Adrenal gland (tissue), 9 donors: ENCODE measurements at regions not wholly inside any gene's neighbourhood (a gene's known extent, or its start where the extent isn't known, plus 50 kb on each side); places are given as distances from the start of the nearest gene placed in this dataset.
"Not testable (repeated sequence)": the region's sequence is repeated elsewhere in the genome, so short reads cannot be mapped to it uniquely, and the experiment has no call there.

Experiments
- DNase-seq, 7 donors: peaks; one replicate each; pipeline ENCODE4 v3.0.0-alpha.2; 2019 to 2020
- H3K27ac ChIP-seq, 5 donors: fragments of 200-600 bp; sonication (generic) in 4 of 5; 1 replicate in 3 of 5; 2 replicates in 2 of 5; pipeline versions ENCODE4 v1.5.1 to v1.8.0; 2016 to 2020; ENCODE audit warnings: mild to moderate bottlenecking in 1 of 5
- H3K27me3 ChIP-seq: fragments of 200-600 bp; 2 replicates; pipeline ENCODE4 v1.8.0; 2021
- H3K36me3 ChIP-seq, 2 donors: fragments of 200-600 bp; replicated peaks in 1 of 2; 1 replicate in 1 of 2; 2 replicates in 1 of 2; pipeline versions ENCODE4 v1.5.1 to v1.8.0; 2018 to 2022
- H3K4me1 ChIP-seq, 2 donors: fragments of 200-600 bp; replicated peaks in 1 of 2; 1 replicate in 1 of 2; 2 replicates in 1 of 2; pipeline versions ENCODE4 v1.5.1 to v1.8.0; 2018 to 2021
- H3K4me3 ChIP-seq, 4 donors: fragments of 200-600 bp; sonication (generic) in 3 of 4; one replicate each; pipeline ENCODE4 v1.5.1; 2016 to 2018
- H3K9me3 ChIP-seq, 3 donors: fragments of 200-600 bp; sonication (generic) in 1 of 3; replicated peaks in 1 of 3; 1 replicate in 2 of 3; 2 replicates in 1 of 3; pipeline versions ENCODE4 v1.5.1 to v1.8.0; 2016 to 2021
- CTCF ChIP-seq, 6 experiments: fragments of 450-650 bp in 4 of 6; fragments of 200-600 bp in 2 of 6; sonication (generic) in 1 of 6; IDR thresholded peaks; 1 replicate in 5 of 6; 2 replicates in 1 of 6; pipeline versions ENCODE4 v1.5.1 to v1.8.0; 2016 to 2021; ENCODE audit warnings: antibody characterized with exemption in 6 of 6, mild to moderate bottlenecking in 2 of 6, moderate library complexity in 1 of 6
- POLR2A ChIP-seq, 2 donors: fragments of 450-650 bp; IDR thresholded peaks; one replicate each; pipeline ENCODE4 v1.6.1; 2017; ENCODE audit warnings: antibody characterized with exemption in 2 of 2, mild to moderate bottlenecking in 2 of 2, moderate library complexity in 1 of 2
- WGBS, 4 donors: extraction: QIAGEN DNeasy Blood & Tissue Kit in 2 of 4; methylation state at CpG; one replicate each; pipeline versions ENCODE4 v1.1.5 to v1.1.7; 2013 to 2017; 5-methylcytosine and 5-hydroxymethylcytosine counted together
- intact Hi-C, 2 donors: fragments of 100-400 bp; cut with DNase I; formaldehyde crosslinking; loops; one replicate each; pipeline versions ENCODE4 v1.14.1 to v1.15.0; 2022 to 2023
- donor health status: healthy with polysubstance abuse.
- donor health status: Bipolar disorder and iron deficiency.
- donor health status: DM: yes; HTN: yes; CAD: no.
- donor health status: DM: no; HTN: no; CAD: no.
- donor health status: DM: no; HTN: no; CAD: no.

DNA sequence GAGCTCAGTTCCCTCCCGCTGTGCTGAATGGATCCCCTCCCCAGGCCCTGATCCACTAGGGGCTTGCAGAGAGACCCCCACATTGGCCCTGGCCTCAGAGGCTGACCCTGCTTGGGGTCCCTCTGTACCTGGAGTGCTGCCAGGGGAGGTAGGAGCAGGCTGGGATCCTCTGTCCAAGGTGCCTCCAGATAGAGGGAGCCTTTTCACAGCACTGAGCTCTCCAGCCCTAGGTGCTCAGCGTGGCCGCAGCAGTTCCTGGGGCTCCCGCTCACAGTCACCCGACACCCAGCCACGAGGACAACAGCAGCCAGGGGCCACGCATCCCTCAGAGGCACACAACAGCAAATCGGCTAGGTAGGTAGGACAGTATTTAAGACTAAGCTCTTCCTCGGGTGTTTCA is 62.2 kb upstream of the IRX2 start:
- WGBS, 4 donors: 50 to 64% (median 58%) methylated on average over 6 to 9 of the region's 9 CpGs
- no peak for TF ChIP-seq CTCF (IDR thresholded peaks at IDR 0.05)
- no peak for TF ChIP-seq POLR2A (IDR thresholded peaks at IDR 0.05)
- Histone ChIP-seq H3K9me3 (no peaks in the 10 kb centered on the region), H3K27ac (no peak overlapping the region), H3K36me3 (no peaks in the 10 kb centered on the region), H3K4me3 (no peak overlapping the region), H3K27me3 (no peaks in the 10 kb centered on the region), H3K4me1 (no peaks in the 10 kb centered on the region)
- DNase-seq: no peak
- intact Hi-C loops: no loop called here

- Histone ChIP-seq H3K27ac (no peak overlapping the region), H3K27me3 (no peaks in the 10 kb centered on the region), H3K9me3 (no peaks in the 10 kb centered on the region), H3K4me1 (no peaks in the 10 kb centered on the region), H3K4me3 (no peak overlapping the region), H3K36me3 (no peaks in the 10 kb centered on the region)
- intact Hi-C loops: no loop called here
- TF ChIP-seq POLR2A (IDR thresholded peaks at IDR 0.05) (no peak), CTCF (IDR thresholded peaks at IDR 0.05) (no peak)
- DNase-seq: no peak
- 66 to 85% (median 75%) methylated on average over 3 of the region's 3 CpGs for WGBS, 4 donors
These were observed 59.2 kb upstream of the IRX2 start for GRCh38 chr5:2810644-2811043.

GRCh38 chr5:2807244-2807643 is 55.8 kb upstream of the IRX2 start:
- intact Hi-C loops, H3K4me3 ChIP-seq, DNase-seq, H3K27me3 ChIP-seq, H3K9me3 ChIP-seq, H3K4me1 ChIP-seq, H3K36me3 ChIP-seq, H3K27ac ChIP-seq: not testable (repeated sequence)
- 61 to 76% (median 67%) methylated on average over 5 of the region's 5 CpGs for WGBS, 4 donors

DNA sequence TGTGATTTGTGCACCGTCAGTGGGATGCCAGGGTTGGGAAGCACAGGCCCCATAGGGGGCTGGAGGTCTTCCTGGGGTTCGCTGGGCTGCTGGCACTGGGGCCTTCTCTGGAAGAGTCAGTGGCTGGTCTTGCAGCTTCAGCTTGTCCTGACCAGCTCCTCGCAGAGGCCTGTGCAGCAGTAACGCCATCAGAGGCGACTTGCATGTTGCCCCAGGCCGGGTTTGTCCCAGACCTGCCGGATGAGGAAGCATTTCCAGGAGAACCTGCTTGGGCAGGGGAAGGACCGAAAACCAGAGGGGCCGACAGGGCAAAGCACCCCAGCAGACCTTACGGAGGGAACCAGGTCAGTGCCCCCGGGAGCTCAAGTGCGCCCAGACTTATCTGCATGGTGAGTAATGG is 54.7 kb upstream of the IRX2 start:
- 70 to 83% (median 71%) methylated on average over 10 to 12 of the region's 12 CpGs; no CpG with 5 or more reads in 1 of the 4 donors for WGBS, 4 donors
- no peak overlapping the region for H3K27ac ChIP-seq
- DNase-seq: no peak
- no peaks in the 10 kb centered on the region for H3K27me3 ChIP-seq
- no peaks in the 10 kb centered on the region for H3K36me3 ChIP-seq
- no peak overlapping the region for H3K4me3 ChIP-seq
- intact Hi-C loops: no loop called here
- H3K4me1 ChIP-seq: no peaks in the 10 kb centered on the region
- no peak for TF ChIP-seq POLR2A (IDR thresholded peaks at IDR 0.05)
- TF ChIP-seq CTCF (IDR thresholded peaks at IDR 0.05): no peak
- H3K9me3 ChIP-seq: no peaks in the 10 kb centered on the region

- Histone ChIP-seq H3K4me1 (no peaks in the 10 kb centered on the region), H3K27me3 (no peaks in the 10 kb centered on the region), H3K27ac (no peak overlapping the region), H3K4me3 (no peak overlapping the region), H3K36me3 (no peaks in the 10 kb centered on the region), H3K9me3 (no peaks in the 10 kb centered on the region)
- WGBS, 4 donors: 57 to 72% (median 64%) methylated on average over 4 to 5 of the region's 5 CpGs
- no peak for TF ChIP-seq CTCF (IDR thresholded peaks at IDR 0.05)
- TF ChIP-seq POLR2A (IDR thresholded peaks at IDR 0.05): no peak
- intact Hi-C loops: no loop called here
- DNase-seq: no peak
These were observed 53.6 kb upstream of the IRX2 start for GRCh38 chr5:2805080-2805479.
